ENCODE measurements at regions not wholly inside any gene's neighbourhood (a gene's known extent, or its start where the extent isn't known, plus 50 kb on each side); places are given as distances from the start of the nearest gene placed in this dataset.

DNA sequence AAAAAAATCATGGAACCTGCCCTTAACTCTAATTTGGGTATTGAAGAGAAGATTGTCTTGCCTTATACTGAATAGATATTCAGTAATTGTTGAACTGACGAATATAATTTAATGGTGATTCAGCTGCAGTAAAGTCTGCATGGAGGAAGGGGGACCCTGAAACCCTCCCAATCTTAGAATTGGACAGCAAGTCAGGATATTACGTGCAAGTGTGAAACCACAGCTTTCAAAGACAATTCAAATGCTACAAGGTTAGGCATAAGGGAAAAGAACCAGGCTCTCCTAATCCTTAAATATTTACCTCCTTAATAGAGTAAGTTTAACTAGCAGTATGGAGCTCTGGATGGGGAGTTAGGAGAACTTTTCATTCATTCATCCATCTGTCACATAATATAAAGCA lies 226.9 kb upstream of the TNP1 start:
- TF ChIP-seq, protein P1, sequence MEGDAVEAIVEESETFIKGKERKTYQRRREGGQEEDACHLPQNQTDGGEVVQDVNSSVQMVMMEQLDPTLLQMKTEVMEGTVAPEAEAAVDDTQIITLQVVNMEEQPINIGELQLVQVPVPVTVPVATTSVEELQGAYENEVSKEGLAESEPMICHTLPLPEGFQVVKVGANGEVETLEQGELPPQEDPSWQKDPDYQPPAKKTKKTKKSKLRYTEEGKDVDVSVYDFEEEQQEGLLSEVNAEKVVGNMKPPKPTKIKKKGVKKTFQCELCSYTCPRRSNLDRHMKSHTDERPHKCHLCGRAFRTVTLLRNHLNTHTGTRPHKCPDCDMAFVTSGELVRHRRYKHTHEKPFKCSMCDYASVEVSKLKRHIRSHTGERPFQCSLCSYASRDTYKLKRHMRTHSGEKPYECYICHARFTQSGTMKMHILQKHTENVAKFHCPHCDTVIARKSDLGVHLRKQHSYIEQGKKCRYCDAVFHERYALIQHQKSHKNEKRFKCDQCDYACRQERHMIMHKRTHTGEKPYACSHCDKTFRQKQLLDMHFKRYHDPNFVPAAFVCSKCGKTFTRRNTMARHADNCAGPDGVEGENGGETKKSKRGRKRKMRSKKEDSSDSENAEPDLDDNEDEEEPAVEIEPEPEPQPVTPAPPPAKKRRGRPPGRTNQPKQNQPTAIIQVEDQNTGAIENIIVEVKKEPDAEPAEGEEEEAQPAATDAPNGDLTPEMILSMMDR (IDR thresholded peaks at IDR 0.05): no peak
- TF ChIP-seq EZH2 (IDR thresholded peaks at IDR 0.05; ENCODE audit: borderline replicate concordance, insufficient read depth, low read depth, low read length, poor library complexity, severe bottlenecking): no peak
